Endometrium (tissue), 2 donors: ENCODE measurements at regions not wholly inside any gene's neighbourhood (a gene's known extent, or its start where the extent isn't known, plus 50 kb on each side); places are given as distances from the start of the nearest gene placed in this dataset.
"Not testable (repeated sequence)": the region's sequence is repeated elsewhere in the genome, so short reads cannot be mapped to it uniquely, and the experiment has no call there.

Experiments used
- FAIRE-seq: peaks from 2 replicates; lab custom pipeline; 2012; peaks lifted over from hg19 to GRCh38; lab: Jason Lieb, UNC
- donor health status: control.
- donor health status: control.

DNA sequence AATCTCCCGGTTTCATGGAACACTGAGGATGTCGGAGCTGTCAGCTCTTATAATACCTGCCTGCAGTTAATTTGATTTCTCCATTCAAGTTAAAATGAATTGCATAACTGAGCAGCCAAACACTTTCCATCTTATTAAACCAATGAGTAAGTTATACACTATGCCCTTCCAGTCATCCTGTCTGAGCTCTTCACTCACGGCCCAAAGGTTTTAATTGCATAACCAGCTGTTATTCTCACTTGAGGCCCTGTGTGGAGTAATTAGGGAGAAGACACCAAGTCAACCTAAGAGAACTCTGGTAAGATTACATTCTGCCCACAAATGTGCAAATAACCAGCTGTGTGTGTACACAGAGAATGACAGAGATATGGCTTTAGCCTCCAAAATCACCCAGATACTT, 303.5 kb downstream of the TBC1D4 start:
- no peak for FAIRE-seq

DNA sequence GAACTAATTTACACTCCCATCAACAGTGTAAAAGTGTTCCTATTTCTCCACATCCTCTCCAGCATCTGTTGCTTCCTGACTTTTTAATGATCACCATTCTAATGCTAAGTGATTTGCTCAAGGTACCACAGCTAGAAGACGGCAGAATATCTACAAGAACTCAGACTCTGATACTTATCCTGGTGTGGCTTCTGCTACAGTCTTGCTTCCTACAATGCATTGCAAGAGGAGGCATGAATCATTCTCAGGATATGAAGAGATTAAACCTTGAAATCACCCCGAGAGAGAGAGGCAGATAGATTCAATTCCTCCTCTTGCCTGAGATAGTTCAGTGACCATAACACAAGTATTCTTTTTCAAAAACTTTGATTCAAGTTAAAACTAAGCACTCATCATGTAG, 306.4 kb downstream of the TBC1D4 start:
- FAIRE-seq = no peak

GRCh38 chr13:75175097-75175496, 306.9 kb downstream of the TBC1D4 start:
- FAIRE-seq = not testable (repeated sequence)

DNA sequence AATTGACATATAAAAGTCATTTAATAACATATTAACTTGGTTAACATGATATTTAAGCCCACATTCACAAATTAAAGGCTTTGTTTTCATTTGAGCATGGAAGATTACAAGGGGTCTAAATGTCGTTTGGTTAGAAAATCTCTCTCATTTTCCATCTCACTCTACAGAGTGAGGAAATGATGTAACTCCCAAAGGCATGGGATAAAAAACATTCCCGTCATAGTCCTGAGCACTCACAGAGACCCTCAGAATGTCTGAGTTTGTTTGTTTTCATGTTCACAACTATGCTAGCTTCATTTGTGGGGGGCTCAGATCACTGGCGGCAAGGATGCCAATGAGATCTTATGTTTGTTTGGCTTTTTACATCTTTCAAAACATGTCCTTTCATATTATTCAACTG, 307.5 kb downstream of the TBC1D4 start:
- FAIRE-seq = no peak

- FAIRE-seq = no peak
These were observed 308.3 kb downstream of the TBC1D4 start for GRCh38 chr13:75173457-75174356.

GRCh38 chr13:75170311-75170710, 311.7 kb downstream of the TBC1D4 start:
- FAIRE-seq = no peak

DNA sequence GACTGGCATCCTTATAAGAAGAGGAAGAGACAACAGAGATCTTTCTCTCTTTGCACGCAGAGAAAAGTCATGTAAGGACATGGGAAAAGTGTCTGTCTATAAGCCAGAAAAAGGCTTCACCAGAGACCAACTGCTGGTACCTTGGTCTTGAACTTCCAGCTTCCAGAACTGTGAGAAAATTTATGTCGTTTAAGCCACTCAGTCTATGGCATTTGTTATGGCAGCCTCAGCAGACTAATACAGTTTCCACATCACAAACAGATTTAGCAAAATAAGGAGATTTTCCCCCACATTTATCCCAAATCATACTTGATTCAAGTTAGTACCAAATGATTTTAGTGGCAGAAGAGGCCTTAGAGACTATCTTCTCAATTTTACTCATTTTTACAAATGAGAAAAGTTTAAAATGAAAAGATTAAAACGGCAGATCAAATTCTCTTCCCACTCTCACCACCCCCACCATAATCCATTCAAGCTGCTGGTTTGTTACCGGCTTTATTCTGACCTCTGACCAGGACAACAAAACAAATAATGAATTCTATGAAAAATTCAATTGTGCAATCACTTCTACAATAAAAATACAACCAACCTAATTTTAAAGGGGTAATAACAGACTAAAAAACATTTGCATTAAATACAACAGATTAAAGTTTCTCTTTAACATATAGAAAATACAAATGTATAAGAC, 316.3 kb downstream of the TBC1D4 start:
- FAIRE-seq = no peak

- no peak for FAIRE-seq
These were observed 320.2 kb downstream of the TBC1D4 start for GRCh38 chr13:75161804-75162203.

GRCh38 chr13:75160984-75161383, 321.0 kb downstream of the TBC1D4 start:
- no peak for FAIRE-seq

DNA sequence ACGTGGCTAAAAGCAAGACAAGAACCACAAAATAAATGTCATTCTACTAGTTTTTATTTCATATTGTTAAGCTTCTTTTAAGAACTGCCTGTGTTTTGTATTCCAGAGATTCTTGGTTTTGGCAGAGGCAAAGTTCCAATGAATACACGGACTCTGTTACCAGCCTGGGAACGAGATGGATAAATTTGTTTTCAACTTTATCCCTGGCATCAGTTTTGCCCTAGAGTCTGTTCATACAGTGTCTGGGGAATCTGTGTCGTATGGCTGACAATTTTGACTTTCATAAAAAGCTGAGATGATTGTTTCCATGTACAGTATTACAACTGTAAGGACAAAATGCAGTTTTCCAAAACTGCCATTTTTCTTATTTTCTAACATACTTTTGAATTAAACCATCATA, 327.6 kb downstream of the TBC1D4 start:
- FAIRE-seq = no peak

- no peak for FAIRE-seq
These were observed 328.1 kb downstream of the TBC1D4 start for GRCh38 chr13:75153834-75154233.

GRCh38 chr13:75153386-75153785, 328.6 kb downstream of the TBC1D4 start:
- FAIRE-seq = no peak

DNA sequence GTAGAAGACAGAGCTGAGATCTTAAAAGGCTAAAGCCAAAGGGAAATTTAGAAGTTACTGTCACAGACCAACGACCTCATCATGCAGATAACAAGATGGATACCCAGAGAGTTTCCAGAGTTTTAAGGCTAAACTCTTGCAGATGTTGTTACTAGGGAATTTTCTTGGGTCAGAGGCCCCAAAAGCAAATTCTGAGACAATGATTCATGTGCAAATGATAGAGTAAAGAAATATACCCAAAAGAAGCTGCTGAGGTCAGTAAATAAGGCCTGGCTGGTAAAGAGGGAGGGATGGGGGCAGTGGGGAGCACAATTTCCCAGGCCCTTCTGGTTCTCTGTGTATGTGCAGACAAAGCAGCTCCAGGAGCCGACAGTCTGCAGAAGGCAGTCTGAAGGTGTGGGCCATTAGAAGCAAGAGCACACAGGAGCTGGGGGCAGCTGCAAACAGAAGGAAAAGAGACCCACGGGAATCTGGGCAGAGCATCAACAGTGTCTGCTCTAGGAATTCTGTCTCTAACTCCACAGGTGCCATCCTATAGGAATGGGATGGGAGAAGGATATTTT, 330.8 kb downstream of the TBC1D4 start:
- no peak for FAIRE-seq

DNA sequence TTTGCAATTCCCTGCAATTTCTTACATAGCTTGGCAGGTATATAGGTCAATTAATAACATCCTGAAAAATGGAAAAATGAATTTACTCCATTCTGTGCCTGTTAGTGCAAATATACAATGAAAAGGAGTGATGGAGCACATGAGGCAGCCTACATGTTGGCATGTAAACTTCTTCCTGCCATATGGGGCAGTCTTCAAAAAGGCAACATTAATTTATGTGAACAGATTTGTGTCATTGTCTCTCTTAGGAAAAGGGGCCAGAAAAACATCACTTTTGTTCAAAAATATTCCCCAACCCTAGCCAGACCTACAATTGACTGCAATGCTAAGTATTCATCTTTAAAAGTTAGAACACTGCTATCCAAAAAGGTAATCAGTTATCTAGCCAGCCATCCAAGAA, 332.2 kb downstream of the TBC1D4 start:
- no peak for FAIRE-seq

DNA sequence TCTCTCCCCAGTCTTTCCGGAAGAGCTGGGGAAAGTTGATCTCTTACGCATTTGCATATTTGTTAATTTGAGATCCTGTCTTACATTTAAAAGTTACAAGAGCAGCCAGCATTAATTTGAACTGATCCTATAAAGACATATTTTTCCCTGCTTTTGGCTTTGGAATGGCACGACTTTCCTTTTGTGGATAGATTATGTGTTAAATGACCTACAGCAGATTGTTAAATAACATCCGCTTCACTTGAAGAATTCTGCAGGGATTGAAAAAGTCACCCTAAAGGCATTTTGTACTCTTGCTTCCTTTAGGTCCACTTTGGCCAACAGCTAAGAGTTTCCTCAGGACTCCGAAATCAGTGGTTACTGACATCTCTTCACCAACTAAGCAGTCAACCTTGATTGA, 334.0 kb downstream of the TBC1D4 start:
- no peak for FAIRE-seq

DNA sequence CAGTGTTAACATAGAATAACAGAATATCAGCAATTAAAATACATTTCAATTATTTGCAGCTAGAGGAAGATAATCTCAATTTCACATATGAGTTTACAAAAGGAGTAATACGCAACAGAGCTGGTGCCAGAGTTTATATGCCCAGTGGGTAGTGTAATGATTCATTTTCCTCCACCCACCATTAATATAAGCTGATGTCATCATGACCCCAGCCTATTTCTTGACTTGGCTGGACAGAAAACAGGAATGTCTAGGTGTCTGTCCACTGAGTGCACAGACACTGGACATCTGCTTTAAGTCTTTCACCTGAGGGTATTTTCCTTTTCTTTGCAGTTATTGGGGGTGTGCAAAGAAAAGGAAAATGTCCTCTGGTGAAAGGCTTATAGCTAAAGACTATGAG, 335.5 kb downstream of the TBC1D4 start:
- no peak for FAIRE-seq

DNA sequence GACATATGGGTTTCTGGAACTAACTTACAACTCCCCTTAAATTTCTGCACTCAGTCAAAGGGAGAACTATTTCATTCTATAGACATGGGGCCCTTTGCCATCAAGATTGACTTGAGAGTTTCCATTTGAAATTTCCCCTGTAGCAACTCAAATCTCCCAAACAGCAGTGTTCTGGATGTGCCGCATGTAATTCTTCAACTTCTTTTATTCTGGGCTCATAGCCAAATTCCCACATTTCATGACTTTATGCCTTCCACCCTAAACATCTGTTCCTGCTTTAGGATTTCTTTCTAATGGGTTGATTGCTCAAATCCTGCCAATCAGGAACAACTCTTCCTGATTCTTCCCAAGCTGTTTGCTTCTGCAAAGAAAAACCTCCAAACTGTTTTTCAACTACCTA, 336.0 kb downstream of the TBC1D4 start:
- FAIRE-seq = no peak

DNA sequence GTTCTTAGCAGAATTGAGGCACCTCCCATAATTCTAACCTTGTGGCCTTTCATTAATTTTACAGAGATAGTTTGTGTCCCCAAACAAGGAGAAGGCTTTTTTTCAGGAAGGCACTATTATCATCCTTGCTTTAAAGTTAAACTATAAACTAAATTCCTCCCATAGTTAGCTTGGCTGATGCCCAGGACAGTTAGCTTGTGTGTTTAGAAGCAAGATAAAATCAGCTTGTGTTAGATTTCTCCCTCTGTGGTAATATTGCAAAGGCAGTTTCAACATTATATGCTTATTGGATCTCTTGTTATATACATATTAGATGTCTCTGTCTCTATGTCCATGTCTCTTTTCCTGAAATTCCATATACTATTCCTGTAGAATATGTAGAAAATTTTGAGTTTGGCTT, 342.7 kb downstream of the TBC1D4 start:
- FAIRE-seq = no peak

DNA sequence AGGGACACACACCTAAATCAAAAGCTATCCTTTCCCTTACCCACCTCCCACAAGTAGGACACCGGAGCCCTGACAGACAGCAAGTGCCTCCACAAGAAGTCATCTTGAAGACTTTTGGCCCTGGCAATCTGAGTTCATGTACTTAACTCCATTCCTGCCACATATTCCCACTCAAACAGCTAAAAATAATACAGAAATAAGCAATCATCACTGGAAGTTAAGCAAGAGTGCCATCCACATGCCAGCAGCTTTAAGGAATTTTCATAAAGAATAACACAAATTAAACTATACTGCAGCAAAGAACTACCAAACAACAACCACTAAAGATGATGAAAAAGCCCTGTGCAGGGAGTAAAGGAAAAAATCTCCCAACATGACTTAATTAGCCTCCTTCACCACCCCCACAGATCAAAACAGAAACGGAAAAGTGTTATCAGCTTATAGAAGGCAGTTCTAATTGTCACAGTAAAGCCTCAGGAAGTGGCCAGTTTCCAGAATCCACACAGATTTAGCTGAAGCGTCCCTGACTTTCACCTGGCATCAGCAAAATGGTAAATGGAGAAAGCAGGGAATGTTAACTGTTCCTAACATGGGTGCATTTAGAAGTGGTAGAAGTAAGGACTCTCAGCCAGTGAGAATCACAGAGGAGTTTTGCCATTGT, 343.9 kb downstream of the TBC1D4 start:
- no peak for FAIRE-seq

GRCh38 chr13:75136151-75136550, 345.8 kb downstream of the TBC1D4 start:
- no peak for FAIRE-seq

GRCh38 chr13:75135325-75135825, 346.6 kb downstream of the TBC1D4 start:
- FAIRE-seq = no peak
